AG09319 (cell line): ENCODE measurements at regions not wholly inside any gene's neighbourhood (a gene's known extent, or its start where the extent isn't known, plus 50 kb on each side); places are given as distances from the start of the nearest gene placed in this dataset.

Source experiments
- DNase-seq: peaks from one replicate; pipeline ENCODE4 v3.0.0-alpha.2; 2010; ENCODE audit warnings: low read depth; ENCODE audit errors: extremely low read depth
- CTCF ChIP-seq: IDR thresholded peaks from 2 replicates; pipeline ENCODE4 v1.5.1; 2011; ENCODE audit warnings: low read depth, mild to moderate bottlenecking, inconsistent platforms, low read length, moderate library complexity

- no peak for TF ChIP-seq CTCF
- DNase-seq: no peak
Measured at GRCh38 chr7:142554560-142555532, 194.4 kb upstream of the PRSS1 start.

GRCh38 chr7:142553216-142553615 is 196.1 kb upstream of the PRSS1 start:
- DNase-seq: no peak
- no peak for TF ChIP-seq CTCF

DNA sequence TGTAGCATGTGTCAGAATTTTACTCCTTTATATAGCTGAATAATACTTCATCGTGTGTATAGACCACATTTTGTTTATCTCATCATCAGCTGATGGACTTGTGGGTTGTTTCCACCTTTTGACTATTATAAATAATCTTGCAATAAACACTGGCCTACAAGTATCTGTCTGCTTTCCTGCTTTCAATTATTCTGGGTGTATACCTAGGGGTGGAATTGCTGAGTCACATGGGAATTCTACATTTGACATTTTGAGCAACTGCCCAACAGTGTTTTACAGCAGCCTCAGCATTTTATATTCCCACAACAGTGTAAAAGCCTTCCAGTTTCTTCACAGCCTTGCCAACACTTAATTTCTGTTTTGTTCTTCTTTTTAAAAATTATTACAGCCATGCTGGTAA is 200.3 kb upstream of the PRSS1 start:
- no peak for TF ChIP-seq CTCF
- DNase-seq: no peak

GRCh38 chr7:142546452-142546851 is 202.8 kb upstream of the PRSS1 start:
- no peak for DNase-seq
- no peak for TF ChIP-seq CTCF

DNA sequence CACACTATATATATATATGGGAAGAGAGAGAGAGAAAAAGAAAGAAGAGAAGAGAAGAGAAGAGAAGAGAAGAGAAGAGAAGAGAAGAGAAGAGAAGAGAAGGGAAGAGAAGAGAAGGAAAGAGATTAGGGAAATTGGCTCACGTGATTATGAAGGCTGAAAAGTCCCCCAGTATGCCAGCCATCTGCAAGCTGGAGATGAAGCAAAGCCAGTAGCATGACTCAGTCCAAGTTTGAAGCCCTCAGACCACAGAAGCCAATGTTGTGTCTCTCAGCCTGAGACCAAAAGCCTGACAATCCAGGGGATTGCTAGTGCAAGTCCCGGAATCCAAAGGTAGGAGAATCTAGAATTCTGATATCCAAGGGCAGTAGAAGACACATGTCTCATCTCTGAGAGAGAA is 206.3 kb upstream of the PRSS1 start:
- no peak for DNase-seq
- no peak for TF ChIP-seq CTCF

DNA sequence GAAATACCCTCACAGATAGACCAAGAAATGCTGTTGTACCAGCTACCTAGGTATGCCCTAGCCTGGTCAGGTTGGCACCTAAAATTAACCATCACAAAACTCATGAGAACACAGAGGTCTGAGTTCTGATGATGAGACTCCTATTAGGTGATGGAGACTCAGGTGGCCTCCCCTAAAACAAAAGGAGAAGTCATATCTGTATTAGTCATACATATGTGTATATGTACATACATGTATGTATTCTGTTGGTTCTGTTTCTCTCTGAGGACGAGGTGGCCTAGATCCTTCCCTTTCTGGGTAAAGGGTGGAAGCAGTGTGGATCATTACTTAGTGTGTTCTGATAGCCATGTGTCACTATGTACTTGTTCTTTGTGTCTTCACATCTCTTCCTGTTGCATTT is 207.2 kb upstream of the PRSS1 start:
- no peak for TF ChIP-seq CTCF
- DNase-seq: no peak

- no peak for TF ChIP-seq CTCF
- DNase-seq: no peak
Measured at GRCh38 chr7:142540371-142540770, 208.9 kb upstream of the PRSS1 start.
